K562 (cell line): ENCODE measurements at regions not wholly inside any gene's neighbourhood (a gene's known extent, or its start where the extent isn't known, plus 50 kb on each side); places are given as distances from the start of the nearest gene placed in this dataset.

Source experiments
- ATAC-seq: fragments of 200-7000 bp; cut with Tn5 transposase; 3 replicates; pipeline ENCODE4 v1.9.1; 2020; ENCODE audit warnings: moderate library complexity
- BruUV-seq: library from RNA; stranded (reverse); fragments of 400-500 nt; replicated peaks from 2 replicates; lab custom pipeline; 2021; lab: Mats Ljungman, UMichigan
- CTCF ChIA-PET: fragments of 300-600 bp; formaldehyde crosslinking; extraction: SDS; loops from one replicate; lab custom pipeline; 2021; ENCODE audit warnings: low intra/inter-chr PET ratio; lab: Yijun Ruan, JAX
- POLR2A ChIA-PET: fragments of 300-600, 350-650 bp; sonication (Branson Sonifier 250); formaldehyde crosslinking; extraction: SDS; loops from one replicate; lab custom pipeline; 2021; ENCODE audit warnings: antibody characterized with exemption, inconsistent platforms; lab: Yijun Ruan, JAX
- DNase-seq, 4 experiments: peaks; one replicate each; pipeline versions ENCODE4 v3.0.0 to v3.0.0-alpha.2; 2011 to 2018; ENCODE audit warnings: low spot score in 3 of 4, mixed read lengths in 3 of 4; ENCODE audit errors: extremely low read depth in 1 of 4
- FAIRE-seq: peaks from 2 replicates; lab custom pipeline; 2011; peaks lifted over from hg19 to GRCh38; lab: Jason Lieb, UNC
- H2AFZ ChIP-seq: 2 replicates; pipeline ENCODE4 v1.6.0; 2011; ENCODE audit warnings: low read depth, low read length, control low read depth, inconsistent platforms
- H3K27ac ChIP-seq: fragments of 200-600 bp; 3 replicates; pipeline ENCODE4 v1.8.0; 2011; ENCODE audit warnings: low read depth, mild to moderate bottlenecking, control low read depth, inconsistent platforms, low read length, moderate library complexity, mixed read lengths; ENCODE audit errors: extremely low read depth
- H3K27me3 ChIP-seq, 2 experiments: fragments of 300-600 bp in 1 of 2; 2 replicates in 1 of 2; 3 replicates in 1 of 2; pipeline versions ENCODE4 v1.6.0 to v1.8.0; 2011; ENCODE audit warnings: inconsistent platforms in 2 of 2, low read length in 2 of 2, mild to moderate bottlenecking in 1 of 2, mixed read lengths in 1 of 2, moderate library complexity in 1 of 2; ENCODE audit not compliant: control insufficient read depth in 2 of 2, insufficient read depth in 2 of 2
- H3K36me3 ChIP-seq: fragments of 300-600 bp; 3 replicates; pipeline ENCODE4 v1.8.0; 2011; ENCODE audit warnings: mild to moderate bottlenecking, low read length, inconsistent platforms; ENCODE audit not compliant: control insufficient read depth, insufficient read depth
- H3K4me1 ChIP-seq, 2 experiments: fragments of 200-600 bp in 1 of 2; replicated peaks in 1 of 2; 2 replicates in 1 of 2; 3 replicates in 1 of 2; pipeline versions ENCODE4 v1.5.1 to v1.8.0; 2011; ENCODE audit warnings: inconsistent platforms in 2 of 2, low read length in 2 of 2, mild to moderate bottlenecking in 1 of 2, mixed read lengths in 1 of 2, moderate library complexity in 1 of 2; ENCODE audit not compliant: control insufficient read depth in 2 of 2, insufficient read depth in 2 of 2
- H3K4me2 ChIP-seq: 2 replicates; pipeline ENCODE4 v1.6.1; 2011; ENCODE audit warnings: low read length, control low read depth, inconsistent platforms, mixed read lengths; ENCODE audit not compliant: insufficient read depth
- H3K4me3 ChIP-seq: fragments of 200-600 bp; sonication (generic), shearing (Covaris generic); 2 replicates; pipeline ENCODE4 v1.5.1; 2016; ENCODE audit warnings: control low read depth, inconsistent platforms
- H3K79me2 ChIP-seq: fragments of 200-600 bp; 3 replicates; pipeline ENCODE4 v1.8.0; 2011; ENCODE audit warnings: low read length, inconsistent platforms; ENCODE audit not compliant: control insufficient read depth, insufficient read depth
- H3K9ac ChIP-seq, 2 experiments: 2 replicates each; pipeline versions ENCODE4 v1.6.0 to v1.6.1; 2011; ENCODE audit warnings: low read depth in 2 of 2, low read length in 2 of 2, control low read depth in 1 of 2, inconsistent platforms in 1 of 2, mild to moderate bottlenecking in 1 of 2, mixed read lengths in 1 of 2; ENCODE audit not compliant: insufficient read depth in 1 of 2
- H3K9me1 ChIP-seq: one replicate; pipeline ENCODE4 v1.6.0; 2011; ENCODE audit warnings: inconsistent platforms, mild to moderate bottlenecking, low read length, moderate library complexity; ENCODE audit not compliant: control insufficient read depth, insufficient read depth
- H3K9me3 ChIP-seq: replicated peaks from 2 replicates; pipeline ENCODE4 v1.5.1; 2011; ENCODE audit warnings: low read depth, low read length, inconsistent platforms; ENCODE audit not compliant: control insufficient read depth, insufficient read depth
- H4K20me1 ChIP-seq: replicated peaks from 2 replicates; pipeline ENCODE4 v1.6.1; 2011; ENCODE audit warnings: low read length, inconsistent platforms, mixed read lengths; ENCODE audit not compliant: control insufficient read depth, insufficient read depth
- MGA ChIP-seq: fragments of 450-650 bp; IDR thresholded peaks from 2 replicates; pipeline ENCODE4 v1.6.1; 2016; ENCODE audit warnings: mild to moderate bottlenecking, moderate library complexity
- NBN ChIP-seq: fragments of 450-650 bp; IDR thresholded peaks from 2 replicates; pipeline ENCODE4 v1.6.1; 2016; ENCODE audit warnings: low read depth, mild to moderate bottlenecking
- NR2C1 ChIP-seq, 2 experiments: fragments of 450-650 bp; IDR thresholded peaks; 2 replicates each; pipeline ENCODE4 v1.6.1; 2017; ENCODE audit warnings: mild to moderate bottlenecking in 2 of 2, antibody characterized with exemption in 1 of 2, inconsistent platforms in 1 of 2, missing compliant biosample characterization in 1 of 2, missing genetic modification characterization in 1 of 2
- TRIM28 ChIP-seq: fragments of 450-650 bp; IDR thresholded peaks from 2 replicates; pipeline ENCODE4 v1.6.1; 2017
- ZBTB11 ChIP-seq, 3 experiments: fragments of 200-800 bp in 1 of 3; fragments of 250-450 bp in 1 of 3; fragments of 450-650 bp in 1 of 3; sonication (Bioruptor Pico) in 1 of 3; sonication (Bioruptor generic) in 1 of 3; formaldehyde crosslinking in 1 of 3; IDR thresholded peaks; 2 replicates each; pipeline versions ENCODE4 v1.6.1 to v1.8.0; 2016 to 2022; ENCODE audit warnings: mild to moderate bottlenecking in 2 of 3, missing genetic modification characterization in 2 of 3, missing compliant biosample characterization in 1 of 3, moderate library complexity in 1 of 3
- ZNF507 ChIP-seq: conservative IDR thresholded peaks from 2 replicates; pipeline ENCODE4 v1.6.1; 2017; ENCODE audit warnings: missing genetic modification characterization, missing compliant biosample characterization
- WGBS: fragments of 100-300 bp; shearing (Covaris generic); methylation state at CpG from one replicate; pipeline ENCODE4 v1.1.6; 2016; ENCODE audit warnings: low coverage, mixed read lengths; ENCODE audit not compliant: insufficient coverage; ENCODE audit errors: missing lambda C conversion rate; 5-methylcytosine and 5-hydroxymethylcytosine counted together
- in situ Hi-C: fragments of 300-500 bp; cut with MboI; formaldehyde crosslinking; loops from 4 replicates; pipeline ENCODE4 v1.15.0; 2018; ENCODE audit warnings: inconsistent platforms, mixed read lengths
- intact Hi-C: fragments of 100-400 bp; cut with micrococcal nuclease; formaldehyde crosslinking; loops from 2 replicates; pipeline ENCODE4 v1.14.2; 2022

- H3K4me1 ChIP-seq = no peaks in the 10 kb centered on the region
- H2AFZ ChIP-seq = no peak overlapping the region
- ATAC-seq = no peak
- H3K27me3 ChIP-seq = peaks cover 0 to 5% of the 10 kb centered on the region in 2 experiments; a peak in 1 of 5 replicates
- CTCF ChIA-PET = no interaction called here
- FAIRE-seq = no peak
- H3K4me3 ChIP-seq = no peak overlapping the region
- H3K9me3 ChIP-seq = no peaks in the 10 kb centered on the region
- no peaks in the 10 kb centered on the region for H3K9me1 ChIP-seq
- H4K20me1 ChIP-seq = no peaks in the 10 kb centered on the region; the same call in 1 of the 2 replicates
- no peaks in the 10 kb centered on the region for H3K36me3 ChIP-seq
- no peak overlapping the region for H3K27ac ChIP-seq
- no TSS peak for BruUV-seq
- no peaks in the 10 kb centered on the region for H3K79me2 ChIP-seq
- no peak overlapping the region for H3K9ac ChIP-seq
- POLR2A ChIA-PET = interaction anchor here (1.3 kb wide), 1 partner anchor 13 kb away, joined by 3 read pairs; no protein-coding TSS in a partner anchor
- H3K4me2 ChIP-seq = no peak overlapping the region
- intact Hi-C loops = no loop called here
- WGBS = 1% methylated on average over 11 of the region's 11 CpGs
- in situ Hi-C loops = loop anchor here (25.0 kb wide), 1 partner anchor 251 kb away; no protein-coding TSS in a partner anchor
- no peak for DNase-seq
- TF ChIP-seq NBN (no peak), ZNF507 (tag) (no peak), NR2C1 (IDR thresholded peaks at IDR 0.05) (no peak), NR2C1 (tag; IDR thresholded peaks at IDR 0.05) (no peak), MGA (no peak), TRIM28 (no peak), ZBTB11 (CRISPR knock-in tag; IDR thresholded peaks at IDR 0.05) (no peak)
Observed at GRCh38 chr2:88885679-88886416, 194.4 kb downstream of the RPIA start.
